Calu3 (cell line): ENCODE measurements at regions not wholly inside any gene's neighbourhood (a gene's known extent, or its start where the extent isn't known, plus 50 kb on each side); places are given as distances from the start of the nearest gene placed in this dataset.

Experiments used
- BruUV-seq: library from RNA; stranded (reverse); fragments of 400-500 nt; replicated peaks from 2 replicates; lab custom pipeline; 2021; lab: Mats Ljungman, UMichigan
- CTCF ChIA-PET: fragments of 300-600 bp; sonication (Branson Sonifier 250); formaldehyde crosslinking; loops from one replicate; lab custom pipeline; 2022; ENCODE audit warnings: antibody characterized with exemption; lab: Charles Lee
- DNase-seq: peaks from one replicate; pipeline ENCODE4 v3.0.0; 2022
- H3K27ac Mint-ChIP-seq: one replicate; pipeline ENCODE4 v1.8.0; 2022; ENCODE audit warnings: mixed read lengths; ENCODE audit not compliant: unreplicated experiment
- H3K27me3 Mint-ChIP-seq: one replicate; pipeline ENCODE4 v1.8.0; 2022; ENCODE audit warnings: mixed read lengths; ENCODE audit not compliant: unreplicated experiment
- H3K36me3 Mint-ChIP-seq: one replicate; pipeline ENCODE4 v1.8.0; 2022; ENCODE audit warnings: mild to moderate bottlenecking, moderate library complexity, mixed read lengths; ENCODE audit not compliant: insufficient read depth, unreplicated experiment
- H3K4me1 Mint-ChIP-seq: one replicate; pipeline ENCODE4 v1.8.0; 2022; ENCODE audit warnings: mild to moderate bottlenecking, low read depth, mixed read lengths; ENCODE audit not compliant: unreplicated experiment
- H3K4me3 Mint-ChIP-seq: one replicate; pipeline ENCODE4 v1.8.0; 2022; ENCODE audit warnings: mild to moderate bottlenecking, low read depth, moderate library complexity, mixed read lengths; ENCODE audit not compliant: unreplicated experiment
- H3K9me3 Mint-ChIP-seq: one replicate; pipeline ENCODE4 v1.8.0; 2022; ENCODE audit warnings: low read depth, mixed read lengths; ENCODE audit not compliant: unreplicated experiment
- CTCF ChIP-seq: fragments of 200-600 bp; IDR thresholded peaks from one replicate; pipeline ENCODE4 v1.8.0; 2022; ENCODE audit warnings: antibody characterized with exemption; ENCODE audit not compliant: unreplicated experiment
- intact Hi-C: fragments of 100-400 bp; cut with micrococcal nuclease; formaldehyde crosslinking; loops from one replicate; pipeline ENCODE4 v1.10.0; 2022; ENCODE audit not compliant: unreplicated experiment

GRCh38 chr6:23045280-23045679, 475.9 kb downstream of the HDGFL1 start:
- CTCF ChIA-PET: interaction anchor here (0.9 kb wide), 1 partner anchor 507 kb away, joined by 7 read pairs; no protein-coding TSS in a partner anchor
- BruUV-seq: no TSS peak
- no peaks in the 10 kb centered on the region for H3K36me3 Mint-ChIP-seq

GRCh38 chr6:23055523-23055922, 486.2 kb downstream of the HDGFL1 start:
- Mint-ChIP-seq H3K27me3 (no peaks in the 10 kb centered on the region), H3K9me3 (peaks cover 14% of the 10 kb centered on the region), H3K4me1 (no peaks in the 10 kb centered on the region), H3K36me3 (no peaks in the 10 kb centered on the region), H3K4me3 (no peak overlapping the region), H3K27ac (no peak overlapping the region)
- CTCF ChIA-PET: interaction anchor here (0.8 kb wide), 1 partner anchor 22 kb away, joined by 3 read pairs; no protein-coding TSS in a partner anchor
- intact Hi-C loops: no loop called here
- TF ChIP-seq CTCF: no peak
- DNase-seq: no peak
- no TSS peak for BruUV-seq

More at GRCh38 chr6:23045280-23045679, 475.9 kb downstream of the HDGFL1 start:
- Mint-ChIP-seq H3K27me3 (no peaks in the 10 kb centered on the region), H3K4me3 (no peak overlapping the region), H3K9me3 (peaks cover 3% of the 10 kb centered on the region), H3K27ac (no peak overlapping the region), H3K4me1 (no peaks in the 10 kb centered on the region)
- intact Hi-C loops: no loop called here
- TF ChIP-seq CTCF: no peak
- DNase-seq: no peak

GRCh38 chr6:23073821-23074220, 504.5 kb downstream of the HDGFL1 start:
- Mint-ChIP-seq H3K27me3 (no peaks in the 10 kb centered on the region), H3K36me3 (no peaks in the 10 kb centered on the region), H3K9me3 (peaks cover 6% of the 10 kb centered on the region), H3K4me3 (no peak overlapping the region), H3K27ac (no peak overlapping the region), H3K4me1 (no peaks in the 10 kb centered on the region)
- CTCF ChIA-PET: no interaction called here
- TF ChIP-seq CTCF: no peak
- BruUV-seq: no TSS peak
- no peak for DNase-seq
- intact Hi-C loops: no loop called here

GRCh38 chr6:23077772-23078171, 508.4 kb downstream of the HDGFL1 start:
- no peak for DNase-seq
- intact Hi-C loops: no loop called here
- Mint-ChIP-seq H3K4me3 (no peak overlapping the region), H3K27me3 (no peaks in the 10 kb centered on the region), H3K27ac (no peak overlapping the region), H3K4me1 (no peaks in the 10 kb centered on the region), H3K36me3 (no peaks in the 10 kb centered on the region), H3K9me3 (no peaks in the 10 kb centered on the region)
- CTCF ChIA-PET: interaction anchor here (0.9 kb wide), 1 partner anchor 22 kb away, joined by 3 read pairs; no protein-coding TSS in a partner anchor
- TF ChIP-seq CTCF: no peak
- BruUV-seq: no TSS peak
